ENCODE measurements at regions not wholly inside any gene's neighbourhood (a gene's known extent, or its start where the extent isn't known, plus 50 kb on each side); places are given as distances from the start of the nearest gene placed in this dataset.

- no peak for TF ChIP-seq ZBTB40 (IDR thresholded peaks at IDR 0.05; ENCODE audit: borderline replicate concordance)
Measured at GRCh38 chr21:32093646-32094462, 185.0 kb downstream of the MIS18A start (continued).

GRCh38 chr21:32090956-32091355 lies 187.9 kb downstream of the MIS18A start:
- Histone ChIP-seq H3K9ac (ENCODE audit: control insufficient read depth, insufficient read depth, low read length) (no peak overlapping the region), H4K20me1 (ENCODE audit: control insufficient read depth, insufficient read depth) (no peaks in the 10 kb centered on the region), H3K27ac (ENCODE audit: control insufficient read depth, insufficient read depth) (no peak overlapping the region), H3K79me2 (ENCODE audit: control insufficient read depth, insufficient read depth, low read length) (no peaks in the 10 kb centered on the region), H3K36me3 (ENCODE audit: control insufficient read depth in 2 of 2, insufficient read depth in 2 of 2, low read length in 1 of 2) (no peaks in the 10 kb centered on the region), H3K27me3 (replicated peaks in 1 of 2; ENCODE audit: control insufficient read depth in 2 of 2, insufficient read depth in 2 of 2, low read length in 1 of 2) (no peaks in the 10 kb centered on the region), H3K4me2 (ENCODE audit: control insufficient read depth, insufficient read depth) (no peak overlapping the region), H3K4me1 (ENCODE audit: control insufficient read depth, insufficient read depth, low read length) (no peaks in the 10 kb centered on the region), H3K4me3 (no peak overlapping the region), H2AFZ (ENCODE audit: control insufficient read depth, low read depth, low read length) (no peak overlapping the region), H3K9me3 (replicated peaks; ENCODE audit: control insufficient read depth, insufficient read depth, low read length) (no peaks in the 10 kb centered on the region; the same call in 2 of the 3 replicates)
- in situ Hi-C loops (cut with MboI), result no loop called here
- FAIRE-seq, result no peak
- ATAC-seq, result no peak
- ChIA-PET POLR2A (no interaction called here), RAD21 (ENCODE audit: unreplicated experiment) (no interaction called here), SMC1A (ENCODE audit: uncharacterized antibody, unreplicated experiment) (no interaction called here), CTCF (interaction anchor here (0.6 kb wide), 1 partner anchor 36 kb away, joined by 4 read pairs; no protein-coding TSS in a partner anchor)
- intact Hi-C loops (cut with micrococcal nuclease; ENCODE audit: unreplicated experiment), result no loop called here
- DNase-seq (ENCODE audit: low read depth, low spot score), result no peak
- BruUV-seq (replicated peaks), result no TSS peak
- 45% methylated on average over 3 of the region's 3 CpGs for WGBS (ENCODE audit: insufficient coverage, insufficient replicate concordance, low lambda C conversion rate, missing lambda C conversion rate)
- TF ChIP-seq IRF5 (IDR thresholded peaks at IDR 0.05; ENCODE audit: borderline replicate concordance), result no peak
- no peak for TF ChIP-seq PBX3 (IDR thresholded peaks at IDR 0.05; ENCODE audit: insufficient replicate concordance, low read depth, low read length)
- TF ChIP-seq NR2F1 (conservative IDR thresholded peaks at IDR 0.05), result no peak
- no peak for TF ChIP-seq IRF4 (IDR thresholded peaks at IDR 0.05; ENCODE audit: low read depth, low read length)
- no peak for TF ChIP-seq SUPT20H (IDR thresholded peaks at IDR 0.05; ENCODE audit: borderline replicate concordance, control insufficient read depth, low read depth, low read length)
- no peak for TF ChIP-seq USF1 (IDR thresholded peaks at IDR 0.05; ENCODE audit: borderline replicate concordance, extremely low read length, insufficient read depth, low read depth, low read length)
- no peak for TF ChIP-seq FOS (IDR thresholded peaks at IDR 0.05; ENCODE audit: borderline replicate concordance, extremely low read depth, insufficient read length)
- no peak for TF ChIP-seq ATF2 (IDR thresholded peaks at IDR 0.05; ENCODE audit: low read length)
- TF ChIP-seq TCF7 (IDR thresholded peaks at IDR 0.05; ENCODE audit: borderline replicate concordance), result no peak
- TF ChIP-seq ZNF622 (IDR thresholded peaks at IDR 0.05), result no peak
- no peak for TF ChIP-seq HDAC6 (IDR thresholded peaks at IDR 0.05; ENCODE audit: unreplicated experiment)
